ENCODE measurements at regions not wholly inside any gene's neighbourhood (a gene's known extent, or its start where the extent isn't known, plus 50 kb on each side); places are given as distances from the start of the nearest gene placed in this dataset.

DNA sequence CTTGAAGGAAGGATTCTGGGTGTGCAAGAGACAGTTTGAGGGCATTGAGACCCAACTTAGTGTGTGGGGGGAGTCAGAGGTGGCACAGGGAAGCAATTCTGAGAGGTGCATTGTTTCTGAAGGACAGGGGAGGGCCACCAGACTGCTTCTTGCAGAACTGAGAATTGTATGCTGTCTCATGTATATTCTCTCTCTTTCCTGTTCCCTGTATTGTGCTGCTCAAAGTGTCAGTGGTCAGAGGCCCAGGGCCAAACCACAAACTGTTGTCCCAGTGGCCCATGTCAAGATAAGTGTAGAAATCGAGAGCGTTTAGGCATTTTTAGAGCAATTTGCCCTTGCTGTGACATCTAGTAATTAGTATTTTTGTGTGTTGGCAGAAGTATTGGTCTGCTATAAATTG, 567.1 kb downstream of the EDEM1 start:
- TF ChIP-seq POLR2A (IDR thresholded peaks at IDR 0.05) = no peak
- no peak for TF ChIP-seq CTCF (IDR thresholded peaks at IDR 0.05)
